SK-N-SH (cell line): ENCODE measurements at regions not wholly inside any gene's neighbourhood (a gene's known extent, or its start where the extent isn't known, plus 50 kb on each side); places are given as distances from the start of the nearest gene placed in this dataset.

Source experiments
- CTCF ChIA-PET: fragments of 300-600, 350-600 bp; formaldehyde crosslinking; extraction: SDS; loops from one replicate; lab custom pipeline; 2021; lab: Yijun Ruan, JAX
- POLR2A ChIA-PET: fragments of 350-600 bp; sonication (Branson Sonifier 250); formaldehyde crosslinking; extraction: SDS; loops from one replicate; lab custom pipeline; 2020; ENCODE audit warnings: antibody characterized with exemption, inconsistent platforms; lab: Yijun Ruan, JAX
- DNase-seq: peaks from one replicate; pipeline ENCODE4 v3.0.0; 2012
- H2AFZ ChIP-seq: fragments of 200-600 bp; sonication (generic); 2 replicates; pipeline ENCODE4 v1.8.1; 2016; ENCODE audit warnings: antibody characterized with exemption, mild to moderate bottlenecking, low read depth
- H3F3A ChIP-seq: fragments of 200-600 bp; sonication (generic); replicated peaks from 2 replicates; pipeline ENCODE3; 2016; ENCODE audit warnings: antibody characterized with exemption, mild to moderate bottlenecking; ENCODE audit not compliant: insufficient read depth
- H3K27ac ChIP-seq, 2 experiments: fragments of 200-500 bp in 1 of 2; fragments of 200-600 bp in 1 of 2; sonication (Bioruptor generic) in 1 of 2; sonication (generic), shearing (Covaris generic) in 1 of 2; 2 replicates each; pipeline versions ENCODE4 v1.5.1 to v1.6.1; 2014 to 2016; ENCODE audit warnings: low read depth in 2 of 2, inconsistent platforms in 1 of 2, low read length in 1 of 2, mild to moderate bottlenecking in 1 of 2, mixed read lengths in 1 of 2
- H3K27me3 ChIP-seq: fragments of 200-600 bp; sonication (generic), shearing (Covaris generic); 2 replicates; pipeline ENCODE4 v1.6.1; 2016; ENCODE audit warnings: mixed run types; ENCODE audit not compliant: insufficient read depth
- H3K36me3 ChIP-seq, 2 experiments: fragments of 200-500 bp in 1 of 2; fragments of 200-600 bp in 1 of 2; sonication (Bioruptor generic) in 1 of 2; sonication (generic) in 1 of 2; replicated peaks in 1 of 2; 2 replicates each; pipeline versions ENCODE3 to v1.5.1; 2014 to 2016; ENCODE audit warnings: low read length in 1 of 2, mild to moderate bottlenecking in 1 of 2; ENCODE audit not compliant: insufficient read depth in 2 of 2, control insufficient read depth in 1 of 2
- H3K4me1 ChIP-seq, 2 experiments: fragments of 200-500 bp in 1 of 2; fragments of 200-600 bp in 1 of 2; sonication (Bioruptor generic) in 1 of 2; sonication (generic), shearing (Covaris generic) in 1 of 2; 2 replicates each; pipeline versions ENCODE4 v1.5.1 to v1.6.1; 2014 to 2016; ENCODE audit warnings: low read depth in 1 of 2, low read length in 1 of 2, mixed run types in 1 of 2; ENCODE audit not compliant: insufficient read depth in 2 of 2, control insufficient read depth in 1 of 2
- H3K4me2 ChIP-seq: fragments of 200-600 bp; sonication (generic), shearing (Covaris generic); 2 replicates; pipeline ENCODE4 v1.6.1; 2017; ENCODE audit warnings: mixed run types
- H3K4me3 ChIP-seq, 2 experiments: fragments of 200-500 bp in 1 of 2; fragments of 200-600 bp in 1 of 2; sonication (Bioruptor generic) in 1 of 2; sonication (generic), shearing (Covaris generic) in 1 of 2; 2 replicates each; pipeline versions ENCODE4 v1.5.1 to v1.8.1; 2014 to 2016; ENCODE audit warnings: low read depth in 2 of 2, inconsistent platforms in 1 of 2, low read length in 1 of 2, mild to moderate bottlenecking in 1 of 2, mixed read lengths in 1 of 2, moderate library complexity in 1 of 2
- H3K79me2 ChIP-seq: fragments of 200-600 bp; sonication (generic); 2 replicates; pipeline ENCODE4 v1.8.1; 2017; ENCODE audit warnings: mild to moderate bottlenecking; ENCODE audit not compliant: insufficient read depth
- H3K9ac ChIP-seq: fragments of 200-600 bp; sonication (generic); 2 replicates; pipeline ENCODE4 v1.6.1; 2017; ENCODE audit warnings: mixed run types
- H3K9me2 ChIP-seq: fragments of 200-600 bp; sonication (generic); 2 replicates; pipeline ENCODE4 v1.6.1; 2017; ENCODE audit warnings: mixed run types
- H3K9me3 ChIP-seq: fragments of 200-600 bp; sonication (generic); 2 replicates; pipeline ENCODE4 v1.6.1; 2017; ENCODE audit warnings: mixed run types, mild to moderate bottlenecking, moderate library complexity
- H4K20me1 ChIP-seq: fragments of 200-600 bp; sonication (generic); 2 replicates; pipeline ENCODE4 v1.6.1; 2017; ENCODE audit warnings: mild to moderate bottlenecking, mixed run types; ENCODE audit not compliant: insufficient read depth
- CHD2 ChIP-seq: fragments of 150-350 bp; IDR thresholded peaks from 2 replicates; pipeline ENCODE4 v1.6.1; 2018; ENCODE audit warnings: low read length; ENCODE audit not compliant: partially characterized antibody
- EZH2phosphoT487 ChIP-seq: fragments of 200-600 bp; sonication (generic); IDR thresholded peaks from 2 replicates; pipeline ENCODE4 v1.6.1; 2017; ENCODE audit warnings: low read depth, mixed run types, mild to moderate bottlenecking, antibody characterized with exemption, moderate library complexity, borderline replicate concordance
- GABPA ChIP-seq: IDR thresholded peaks from 2 replicates; pipeline ENCODE4 v1.4.0; 2012; ENCODE audit warnings: low read depth, mild to moderate bottlenecking
- GATA2 ChIP-seq: sonication (generic); formaldehyde crosslinking; IDR thresholded peaks from 2 replicates; pipeline ENCODE4 v1.5.0; 2020; ENCODE audit warnings: mild to moderate bottlenecking, missing genetic modification reagents
- JUND ChIP-seq: IDR thresholded peaks from 2 replicates; pipeline ENCODE4 v1.4.0; 2012
- MEF2A ChIP-seq: IDR thresholded peaks from 2 replicates; pipeline ENCODE4 v1.4.0; 2012; ENCODE audit warnings: low read depth, borderline replicate concordance
- POLR2AphosphoS5 ChIP-seq: IDR thresholded peaks from 2 replicates; pipeline ENCODE4 v1.6.1; 2012; ENCODE audit warnings: low read depth, low read length
- REST ChIP-seq: IDR thresholded peaks from 2 replicates; pipeline ENCODE4 v1.6.1; 2012; ENCODE audit warnings: mild to moderate bottlenecking, low read depth, low read length, moderate library complexity
- RFX5 ChIP-seq: IDR thresholded peaks from 2 replicates; pipeline ENCODE4 v1.6.1; 2012; ENCODE audit warnings: mild to moderate bottlenecking, improper control_type of control experiment, low read length
- RXRA ChIP-seq: IDR thresholded peaks from 2 replicates; pipeline ENCODE4 v1.4.0; 2012; ENCODE audit warnings: low read depth, mild to moderate bottlenecking, borderline replicate concordance
- TCF12 ChIP-seq: IDR thresholded peaks from 2 replicates; pipeline ENCODE4 v1.4.0; 2012
- YY1 ChIP-seq: IDR thresholded peaks from 2 replicates; pipeline ENCODE4 v1.4.0; 2012; ENCODE audit warnings: low read depth, mild to moderate bottlenecking
- WGBS: methylation state at CpG from one replicate; pipeline ENCODE4 v1.1.6; 2017; ENCODE audit warnings: low lambda C conversion rate; 5-methylcytosine and 5-hydroxymethylcytosine counted together
- TF ChIP-seq, protein P1 (sequence below): IDR thresholded peaks from 2 replicates; pipeline ENCODE4 v1.4.0; 2012; ENCODE audit warnings: low read depth, borderline replicate concordance

DNA sequence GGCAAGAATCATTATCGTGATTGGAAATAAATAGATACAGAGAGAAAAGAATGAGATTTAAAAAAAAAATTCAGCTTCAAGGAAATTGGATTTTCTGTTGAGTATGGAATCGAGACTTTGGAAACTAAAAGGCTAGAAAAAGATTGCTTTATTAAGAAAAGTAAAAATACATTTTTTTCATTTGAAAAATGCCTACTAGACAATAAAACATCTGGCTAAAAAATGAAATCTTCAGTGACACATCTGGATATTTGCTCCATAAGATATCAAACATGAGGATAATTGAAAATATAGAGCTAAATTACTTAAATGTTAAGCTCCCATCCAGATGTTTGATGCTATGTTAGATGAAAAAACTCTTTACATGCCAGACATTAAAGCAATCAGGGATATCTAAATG is 879.5 kb downstream of the TSN start:
- no peak for DNase-seq
- H4K20me1 ChIP-seq = no peaks in the 10 kb centered on the region
- ChIA-PET CTCF (no interaction called here), POLR2A (no interaction called here)
- TF ChIP-seq TCF12 (no peak), JUND (no peak), YY1 (no peak), POLR2AphosphoS5 (no peak), RXRA (no peak)
- no peaks in the 10 kb centered on the region for H3K9me3 ChIP-seq
- no peaks in the 10 kb centered on the region for H3K79me2 ChIP-seq
- 0 out of 4 replicates have a peak, but pooled peaks cover 0 to 4% of the 10 kb centered on the region in 2 experiments for H3K4me1 ChIP-seq
- no peaks in the 10 kb centered on the region for H3F3A ChIP-seq
- H3K4me2 ChIP-seq = no peak overlapping the region; the same call in 1 of the 2 replicates
- no peaks in the 10 kb centered on the region for H3K9me2 ChIP-seq
- no peak overlapping the region for H3K9ac ChIP-seq
- H3K27me3 ChIP-seq = no peaks in the 10 kb centered on the region
- H3K36me3 ChIP-seq = no peaks in the 10 kb centered on the region
- no peak overlapping the region for H3K4me3 ChIP-seq
- 23% methylated on average over 2 of the region's 2 CpGs for WGBS
- no peak overlapping the region for H2AFZ ChIP-seq
- peak overlapping the region in 1 of 2 experiments; percentile 69; a peak in 2 of 4 replicates for H3K27ac ChIP-seq

GRCh38 chr2:122635686-122636085 is 880.2 kb downstream of the TSN start:
- ChIA-PET CTCF (no interaction called here), POLR2A (no interaction called here)
- no peak overlapping the region for H3K9ac ChIP-seq
- H3K4me2 ChIP-seq = no peak overlapping the region
- peak overlapping the region in 1 of 2 experiments; percentile 41; a peak in 2 of 4 replicates for H3K27ac ChIP-seq
- no peak overlapping the region for H2AFZ ChIP-seq
- no peaks in the 10 kb centered on the region for H3F3A ChIP-seq
- H3K27me3 ChIP-seq = no peaks in the 10 kb centered on the region
- H3K9me2 ChIP-seq = no peaks in the 10 kb centered on the region
- no peaks in the 10 kb centered on the region for H4K20me1 ChIP-seq
- no peaks in the 10 kb centered on the region for H3K9me3 ChIP-seq
- H3K4me3 ChIP-seq = no peak overlapping the region
- H3K36me3 ChIP-seq = no peaks in the 10 kb centered on the region
- H3K79me2 ChIP-seq = no peaks in the 10 kb centered on the region
- no peak for DNase-seq
- 13% methylated on average over 1 of the region's 1 CpG for WGBS
- TF ChIP-seq GABPA = no peak
- TF ChIP-seq RFX5 = no peak
- TF ChIP-seq REST = no peak
- TF ChIP-seq MEF2A = no peak
- no peak for TF ChIP-seq EZH2phosphoT487
- no peak for TF ChIP-seq CHD2
- no peak for TF ChIP-seq GATA2 (CRISPR knock-in tag)
- no peak for TF ChIP-seq JUND
- TF ChIP-seq, protein P1, sequence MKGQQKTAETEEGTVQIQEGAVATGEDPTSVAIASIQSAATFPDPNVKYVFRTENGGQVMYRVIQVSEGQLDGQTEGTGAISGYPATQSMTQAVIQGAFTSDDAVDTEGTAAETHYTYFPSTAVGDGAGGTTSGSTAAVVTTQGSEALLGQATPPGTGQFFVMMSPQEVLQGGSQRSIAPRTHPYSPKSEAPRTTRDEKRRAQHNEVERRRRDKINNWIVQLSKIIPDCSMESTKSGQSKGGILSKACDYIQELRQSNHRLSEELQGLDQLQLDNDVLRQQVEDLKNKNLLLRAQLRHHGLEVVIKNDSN = no peak
- 0 out of 4 replicates have a peak, but pooled peaks cover 0 to 4% of the 10 kb centered on the region in 2 experiments for H3K4me1 ChIP-seq
